ENCODE measurements at regions not wholly inside any gene's neighbourhood (a gene's known extent, or its start where the extent isn't known, plus 50 kb on each side); places are given as distances from the start of the nearest gene placed in this dataset.

DNA sequence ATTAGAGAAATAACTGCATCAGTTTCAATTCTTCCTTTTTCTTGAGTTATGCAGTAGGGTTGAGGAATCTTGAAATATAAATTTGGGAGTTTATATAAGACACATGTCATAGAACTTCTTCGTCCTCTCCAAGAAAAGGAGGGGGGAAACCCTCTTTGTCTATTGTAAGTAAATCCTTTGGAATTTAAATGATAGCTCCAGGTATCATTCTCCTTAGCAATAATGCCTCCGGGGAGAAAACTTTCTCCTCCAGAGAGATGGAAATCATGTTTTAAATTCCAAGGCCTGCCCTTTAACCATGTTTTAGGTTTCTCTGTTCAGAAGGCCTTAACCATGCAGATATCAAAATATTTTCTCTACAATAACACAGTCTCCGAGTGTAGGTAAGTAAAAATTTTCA lies 899.7 kb upstream of the GCFC2 start:
- TF ChIP-seq YY1 (IDR thresholded peaks at IDR 0.05; ENCODE audit: insufficient read depth, insufficient read length) = no peak
- TF ChIP-seq ZNF274 (IDR thresholded peaks at IDR 0.05; ENCODE audit: low read depth, low read length) = no peak
- TF ChIP-seq SUZ12 (IDR thresholded peaks at IDR 0.05; ENCODE audit: extremely low read depth, insufficient read depth, insufficient read length) = no peak

All from NT2/D1 (cell line).